ENCODE measurements at regions not wholly inside any gene's neighbourhood (a gene's known extent, or its start where the extent isn't known, plus 50 kb on each side); places are given as distances from the start of the nearest gene placed in this dataset.

DNA sequence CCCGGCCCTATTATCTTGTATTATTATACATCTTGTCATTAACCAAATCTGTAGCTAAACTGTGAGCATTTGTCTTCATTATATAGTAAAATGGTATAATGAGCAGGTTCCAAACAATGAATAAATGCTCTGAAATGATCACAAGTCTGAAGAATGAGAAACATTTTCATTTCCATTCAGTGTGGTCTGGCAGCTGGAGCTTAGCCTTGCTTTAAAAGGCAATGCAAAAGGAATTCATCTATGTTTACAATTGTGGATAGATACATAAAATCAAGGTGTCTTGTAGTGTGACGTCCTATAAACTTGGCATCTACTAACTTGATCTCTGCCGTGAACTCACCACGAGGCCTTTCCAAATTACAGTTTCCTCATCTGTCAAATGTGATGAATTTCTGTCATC is 168.3 kb downstream of the RMST start:
- Histone ChIP-seq H3K9ac (ENCODE audit: low read length) (no peak overlapping the region), H3K4me3 (ENCODE audit: control extremely low read depth in 1 of 5, extremely low read depth in 1 of 5, insufficient read depth in 1 of 5, low read depth in 2 of 5, low read length in 4 of 5) (no peak overlapping the region), H3K36me3 (replicated peaks in 1 of 2; ENCODE audit: control extremely low read depth in 1 of 2, control insufficient read depth in 1 of 2, extremely low read depth in 1 of 2, insufficient read depth in 2 of 2, low read length in 1 of 2) (no peaks in the 10 kb centered on the region), H3K9me3 (ENCODE audit: control extremely low read depth in 1 of 3, control insufficient read depth in 2 of 3, insufficient read depth in 1 of 3, low read length in 2 of 3) (no peaks in the 10 kb centered on the region), H4K20me1 (ENCODE audit: control insufficient read depth, insufficient read depth, low read length, poor library complexity, severe bottlenecking) (no peaks in the 10 kb centered on the region), H3K27me3 (replicated peaks in 1 of 4; ENCODE audit: control extremely low read depth in 1 of 4, control insufficient read depth in 3 of 4, insufficient read depth in 4 of 4, low read length in 3 of 4) (no peaks in the 10 kb centered on the region), H3K4me2 (replicated peaks; ENCODE audit: low read depth, low read length, poor library complexity, severe bottlenecking) (no peak overlapping the region), H3K27ac (ENCODE audit: low read length in 2 of 2) (no peak overlapping the region), H3K79me2 (ENCODE audit: control insufficient read depth, insufficient read depth, low read length) (no peaks in the 10 kb centered on the region), H2AFZ (ENCODE audit: insufficient read depth, low read depth, low read length, poor library complexity, severe bottlenecking) (no peak overlapping the region), H3K4me1 (ENCODE audit: control insufficient read depth in 2 of 2, insufficient read depth in 2 of 2, low read length in 2 of 2) (no peaks in the 10 kb centered on the region)
- ATAC-seq (ENCODE audit: low read depth) (no peak), DNase-seq (no peak)
- Mint-ChIP-seq H3K4me3 (no peak overlapping the region), H3K27me3 (no peaks in the 10 kb centered on the region), H3K27ac (no peak overlapping the region), H3K9me3 (ENCODE audit: insufficient read depth) (no peaks in the 10 kb centered on the region), H3K4me1 (no peaks in the 10 kb centered on the region)
- ChIA-PET POLR2A (no interaction called here), CTCF (no interaction called here)
- TF ChIP-seq EZH2 (IDR thresholded peaks at IDR 0.05; ENCODE audit: borderline replicate concordance, insufficient read depth, low read depth, low read length, poor library complexity, severe bottlenecking): no peak
- TF ChIP-seq, protein P1, sequence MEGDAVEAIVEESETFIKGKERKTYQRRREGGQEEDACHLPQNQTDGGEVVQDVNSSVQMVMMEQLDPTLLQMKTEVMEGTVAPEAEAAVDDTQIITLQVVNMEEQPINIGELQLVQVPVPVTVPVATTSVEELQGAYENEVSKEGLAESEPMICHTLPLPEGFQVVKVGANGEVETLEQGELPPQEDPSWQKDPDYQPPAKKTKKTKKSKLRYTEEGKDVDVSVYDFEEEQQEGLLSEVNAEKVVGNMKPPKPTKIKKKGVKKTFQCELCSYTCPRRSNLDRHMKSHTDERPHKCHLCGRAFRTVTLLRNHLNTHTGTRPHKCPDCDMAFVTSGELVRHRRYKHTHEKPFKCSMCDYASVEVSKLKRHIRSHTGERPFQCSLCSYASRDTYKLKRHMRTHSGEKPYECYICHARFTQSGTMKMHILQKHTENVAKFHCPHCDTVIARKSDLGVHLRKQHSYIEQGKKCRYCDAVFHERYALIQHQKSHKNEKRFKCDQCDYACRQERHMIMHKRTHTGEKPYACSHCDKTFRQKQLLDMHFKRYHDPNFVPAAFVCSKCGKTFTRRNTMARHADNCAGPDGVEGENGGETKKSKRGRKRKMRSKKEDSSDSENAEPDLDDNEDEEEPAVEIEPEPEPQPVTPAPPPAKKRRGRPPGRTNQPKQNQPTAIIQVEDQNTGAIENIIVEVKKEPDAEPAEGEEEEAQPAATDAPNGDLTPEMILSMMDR (IDR thresholded peaks at IDR 0.05): no peak
- 100% methylated on average over 2 of the region's 4 CpGs for WGBS (ENCODE audit: insufficient coverage)
- intact Hi-C loops (cut with micrococcal nuclease): no loop called here

DNA sequence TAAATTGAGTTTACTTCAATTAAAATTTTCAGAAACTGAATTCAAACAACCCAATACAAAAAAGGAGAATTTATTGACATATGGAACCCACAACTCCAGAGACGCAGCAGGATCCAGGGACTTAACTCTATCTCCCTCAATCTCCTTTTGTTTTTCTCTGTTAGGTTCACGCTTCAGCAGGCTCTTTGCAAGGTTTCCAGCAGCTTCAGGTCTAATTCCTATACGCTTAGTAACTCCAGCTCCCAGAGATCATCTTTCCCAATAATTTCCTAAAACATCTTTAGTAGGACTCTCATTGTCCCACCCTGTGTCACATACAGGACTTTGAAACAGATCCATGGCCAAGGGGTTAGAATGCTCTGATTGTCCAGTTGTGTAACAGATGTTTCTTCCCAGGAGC is 175.2 kb downstream of the RMST start:
- no peaks in the 10 kb centered on the region for H3K4me1 Mint-ChIP-seq
- POLR2A ChIA-PET: no interaction called here
- H4K20me1 ChIP-seq (ENCODE audit: control insufficient read depth, insufficient read depth, low read length, poor library complexity, severe bottlenecking): no peaks in the 10 kb centered on the region
- no peaks in the 10 kb centered on the region for H3K9me3 Mint-ChIP-seq (ENCODE audit: insufficient read depth)
- no peak for DNase-seq
- H3K27ac ChIP-seq (ENCODE audit: low read length in 2 of 2): no peak overlapping the region
- CTCF ChIA-PET: no interaction called here
- intact Hi-C loops (cut with micrococcal nuclease): no loop called here
- 93% methylated on average over 3 of the region's 3 CpGs for WGBS (ENCODE audit: insufficient coverage)
- no peaks in the 10 kb centered on the region for H3K36me3 ChIP-seq (replicated peaks in 1 of 2; ENCODE audit: control extremely low read depth in 1 of 2, control insufficient read depth in 1 of 2, extremely low read depth in 1 of 2, insufficient read depth in 2 of 2, low read length in 1 of 2)
- TF ChIP-seq EZH2 (IDR thresholded peaks at IDR 0.05; ENCODE audit: borderline replicate concordance, insufficient read depth, low read depth, low read length, poor library complexity, severe bottlenecking): no peak
- H3K4me3 ChIP-seq (ENCODE audit: control extremely low read depth in 1 of 5, extremely low read depth in 1 of 5, insufficient read depth in 1 of 5, low read depth in 2 of 5, low read length in 4 of 5): no peak overlapping the region
- H3K27me3 Mint-ChIP-seq: no peaks in the 10 kb centered on the region
- no peak overlapping the region for H2AFZ ChIP-seq (ENCODE audit: insufficient read depth, low read depth, low read length, poor library complexity, severe bottlenecking)
- no peaks in the 10 kb centered on the region for H3K79me2 ChIP-seq (ENCODE audit: control insufficient read depth, insufficient read depth, low read length)
- H3K4me2 ChIP-seq (replicated peaks; ENCODE audit: low read depth, low read length, poor library complexity, severe bottlenecking): no peak overlapping the region
- H3K9ac ChIP-seq (ENCODE audit: low read length): no peak overlapping the region
- H3K4me1 ChIP-seq (ENCODE audit: control insufficient read depth in 2 of 2, insufficient read depth in 2 of 2, low read length in 2 of 2): no peaks in the 10 kb centered on the region
- no peak overlapping the region for H3K27ac Mint-ChIP-seq
- ATAC-seq (ENCODE audit: low read depth): no peak
- no peaks in the 10 kb centered on the region for H3K9me3 ChIP-seq (ENCODE audit: control extremely low read depth in 1 of 3, control insufficient read depth in 2 of 3, insufficient read depth in 1 of 3, low read length in 2 of 3)
- H3K4me3 Mint-ChIP-seq: no peak overlapping the region
- H3K27me3 ChIP-seq (replicated peaks in 1 of 4; ENCODE audit: control extremely low read depth in 1 of 4, control insufficient read depth in 3 of 4, insufficient read depth in 4 of 4, low read length in 3 of 4): no peaks in the 10 kb centered on the region
